ENCODE measurements at regions not wholly inside any gene's neighbourhood (a gene's known extent, or its start where the extent isn't known, plus 50 kb on each side); places are given as distances from the start of the nearest gene placed in this dataset.

DNA sequence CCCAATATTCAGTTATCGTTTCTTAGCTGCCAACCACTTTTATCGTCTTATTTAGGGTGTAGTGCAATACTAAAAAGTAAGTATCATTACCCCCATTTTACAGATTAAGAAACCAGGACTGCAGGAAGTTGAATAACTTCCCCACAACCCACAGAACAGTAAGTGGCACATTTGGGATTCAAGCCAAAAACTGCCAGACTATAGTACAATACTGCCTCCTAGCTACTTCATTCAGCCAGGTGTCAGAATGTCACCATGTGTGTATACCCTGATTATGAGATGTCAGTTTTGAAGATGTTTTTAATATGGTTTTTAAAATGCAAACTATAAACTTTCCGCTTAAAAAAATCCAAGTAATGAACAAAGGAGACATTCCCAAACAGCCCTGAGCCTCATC is 74.2 kb upstream of the PROK2 start:
- Histone ChIP-seq H3K36me3 (no peaks in the 10 kb centered on the region), H3K27ac (no peak overlapping the region), H3K4me1 (no peaks in the 10 kb centered on the region), H3K27me3 (no peaks in the 10 kb centered on the region), H3K4me3 (no peak overlapping the region), H3K9me3 (no peaks in the 10 kb centered on the region)
- intact Hi-C loops (cut with DNase I; ENCODE audit: low total_unique reads) = no loop called here
- DNase-seq = no peak
- TF ChIP-seq CTCF (IDR thresholded peaks at IDR 0.05) (peak in 2 of 4 experiments; percentile 12 to 17), POLR2A (IDR thresholded peaks at IDR 0.05) (no peak)

- no peaks in the 10 kb centered on the region for H3K9me3 ChIP-seq
- TF ChIP-seq POLR2A (IDR thresholded peaks at IDR 0.05) = no peak
- no peak for TF ChIP-seq CTCF (IDR thresholded peaks at IDR 0.05)
- intact Hi-C loops (cut with DNase I; ENCODE audit: low total_unique reads) = no loop called here
- no peaks in the 10 kb centered on the region for H3K27me3 ChIP-seq
- H3K27ac ChIP-seq = no peak overlapping the region
- no peak overlapping the region for H3K4me3 ChIP-seq
- H3K36me3 ChIP-seq = no peaks in the 10 kb centered on the region
- DNase-seq = no peak
- H3K4me1 ChIP-seq = no peaks in the 10 kb centered on the region
Observed at GRCh38 chr3:71858503-71859122, 73.7 kb upstream of the PROK2 start.

GRCh38 chr3:71857956-71858355 is 73.0 kb upstream of the PROK2 start:
- Histone ChIP-seq H3K27me3 (no peaks in the 10 kb centered on the region), H3K36me3 (no peaks in the 10 kb centered on the region), H3K4me1 (no peaks in the 10 kb centered on the region), H3K27ac (no peak overlapping the region), H3K9me3 (no peaks in the 10 kb centered on the region), H3K4me3 (no peak overlapping the region)
- no peak for TF ChIP-seq CTCF (IDR thresholded peaks at IDR 0.05)
- TF ChIP-seq POLR2A (IDR thresholded peaks at IDR 0.05) = no peak
- DNase-seq = no peak
- intact Hi-C loops (cut with DNase I; ENCODE audit: low total_unique reads) = no loop called here

GRCh38 chr3:71854706-71855105 is 69.8 kb upstream of the PROK2 start:
- TF ChIP-seq POLR2A (IDR thresholded peaks at IDR 0.05) (no peak), CTCF (IDR thresholded peaks at IDR 0.05) (no peak)
- Histone ChIP-seq H3K4me1 (no peaks in the 10 kb centered on the region), H3K9me3 (no peaks in the 10 kb centered on the region), H3K27ac (no peak overlapping the region), H3K27me3 (no peaks in the 10 kb centered on the region), H3K4me3 (no peak overlapping the region), H3K36me3 (no peaks in the 10 kb centered on the region)
- DNase-seq = no peak
- intact Hi-C loops (cut with DNase I; ENCODE audit: low total_unique reads) = no loop called here

DNA sequence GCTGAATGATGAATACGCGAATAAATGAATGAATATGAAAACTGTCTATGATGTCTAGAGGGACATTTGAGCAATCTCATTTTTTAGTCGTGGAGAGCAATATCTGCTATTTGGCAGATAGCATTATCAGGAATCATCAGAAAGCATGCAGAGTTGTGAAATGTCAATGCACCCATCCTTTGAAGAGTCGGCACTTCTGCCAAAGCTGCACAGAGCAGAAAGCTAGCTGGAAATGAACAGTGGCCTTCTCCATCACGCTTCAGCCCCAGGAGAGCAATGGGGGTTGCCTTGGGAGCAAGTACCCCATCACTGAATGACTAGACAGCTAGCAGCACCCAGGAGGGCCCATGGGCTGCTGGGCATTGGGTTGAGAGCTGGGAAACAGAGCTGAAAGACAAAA is 69.1 kb upstream of the PROK2 start:
- H3K27me3 ChIP-seq = no peaks in the 10 kb centered on the region
- no peak for TF ChIP-seq POLR2A (IDR thresholded peaks at IDR 0.05)
- no peak for TF ChIP-seq CTCF (IDR thresholded peaks at IDR 0.05)
- H3K36me3 ChIP-seq = no peaks in the 10 kb centered on the region
- no peak for DNase-seq
- H3K4me3 ChIP-seq = no peak overlapping the region
- H3K9me3 ChIP-seq = no peaks in the 10 kb centered on the region
- intact Hi-C loops (cut with DNase I; ENCODE audit: low total_unique reads) = no loop called here
- H3K4me1 ChIP-seq = no peaks in the 10 kb centered on the region
- no peak overlapping the region for H3K27ac ChIP-seq
